Lung (tissue), 11 donors: ENCODE measurements at regions not wholly inside any gene's neighbourhood (a gene's known extent, or its start where the extent isn't known, plus 50 kb on each side); places are given as distances from the start of the nearest gene placed in this dataset.

Experiments used
- ATAC-seq: fragments of 200-7000 bp; cut with Tn5 transposase; one replicate; pipeline ENCODE4 v1.9.1; 2020; ENCODE audit warnings: moderate number of reproducible peaks; ENCODE audit not compliant: insufficient read depth, low FRiP score
- DNase-seq, 3 donors: peaks; one replicate each; pipeline ENCODE4 v3.0.0-alpha.2; 2013 to 2017
- H3K27ac ChIP-seq, 2 donors: one replicate each; pipeline ENCODE4 v1.5.1; 2013; ENCODE audit warnings: mild to moderate bottlenecking in 2 of 2, moderate library complexity in 2 of 2, control low read depth in 1 of 2, inconsistent platforms in 1 of 2, low read depth in 1 of 2, low read length in 1 of 2
- H3K27me3 ChIP-seq, 3 donors: one replicate each; pipeline ENCODE4 v1.5.1; 2013; ENCODE audit warnings: low read length in 2 of 3; ENCODE audit not compliant: control insufficient read depth in 3 of 3, insufficient read depth in 3 of 3
- H3K36me3 ChIP-seq, 4 donors: one replicate each; pipeline ENCODE4 v1.5.1; 2013; ENCODE audit warnings: low read length in 4 of 4, mild to moderate bottlenecking in 1 of 4, moderate library complexity in 1 of 4; ENCODE audit not compliant: control insufficient read depth in 4 of 4, insufficient read depth in 4 of 4
- H3K4me1 ChIP-seq, 5 donors: one replicate each; pipeline ENCODE4 v1.5.1; 2013; ENCODE audit warnings: low read length in 5 of 5, mild to moderate bottlenecking in 2 of 5, moderate library complexity in 1 of 5; ENCODE audit not compliant: control insufficient read depth in 5 of 5, insufficient read depth in 5 of 5
- H3K4me3 ChIP-seq: one replicate; pipeline ENCODE4 v1.5.1; 2013; ENCODE audit warnings: mild to moderate bottlenecking, control low read depth, moderate library complexity
- H3K9ac ChIP-seq, 2 donors: one replicate each; pipeline ENCODE4 v1.5.1; 2013; ENCODE audit warnings: low read length in 2 of 2, control low read depth in 1 of 2; ENCODE audit not compliant: insufficient read depth in 1 of 2
- H3K9me3 ChIP-seq, 4 donors: one replicate each; pipeline ENCODE4 v1.5.1; 2013; ENCODE audit warnings: low read length in 3 of 4, mild to moderate bottlenecking in 1 of 4, moderate library complexity in 1 of 4; ENCODE audit not compliant: control insufficient read depth in 4 of 4, insufficient read depth in 3 of 4
- CTCF ChIP-seq: IDR thresholded peaks from 2 replicates; pipeline ENCODE4 v1.5.1; 2012; ENCODE audit warnings: mild to moderate bottlenecking; ENCODE audit errors: control extremely low read depth, extremely low read depth
- WGBS, 2 donors: extraction: QIAGEN DNeasy Blood & Tissue Kit; methylation state at CpG; one replicate each; pipeline ENCODE4 v1.1.7; 2013; 5-methylcytosine and 5-hydroxymethylcytosine counted together
- donor health status: control.
- donor health status: control.
- donor health status: Bipolar disorder and iron deficiency.
- donor health status: healthy.
- donor health status: DM: yes; HTN: yes; CAD: no.

- Histone ChIP-seq H3K27me3 (peaks cover 0 to 4% (median 0%) of the 10 kb centered on the region in 3 donors), H3K27ac (no peak overlapping the region), H3K4me3 (no peak overlapping the region), H3K9ac (no peak overlapping the region), H3K9me3 (peaks cover 0 to 4% (median 3%) of the 10 kb centered on the region in 4 donors), H3K36me3 (no peaks in the 10 kb centered on the region), H3K4me1 (no peaks in the 10 kb centered on the region)
- no peak for ATAC-seq
- DNase-seq: no peak
- no peak for TF ChIP-seq CTCF
- WGBS, 2 donors: 93 to 94% methylated on average over 13 of the region's 13 CpGs
Measured at GRCh38 chr10:123257904-123258456, 103.8 kb downstream of the BUB3 start.

- DNase-seq (no peak), ATAC-seq (no peak)
- WGBS, 2 donors: 80 to 84% methylated on average over 2 of the region's 2 CpGs
- Histone ChIP-seq H3K4me1 (no peaks in the 10 kb centered on the region), H3K27ac (no peak overlapping the region), H3K27me3 (peaks cover 0 to 4% (median 0%) of the 10 kb centered on the region in 3 donors), H3K36me3 (no peaks in the 10 kb centered on the region), H3K4me3 (no peak overlapping the region), H3K9ac (no peak overlapping the region), H3K9me3 (peaks cover 0 to 4% (median 3%) of the 10 kb centered on the region in 4 donors)
- no peak for TF ChIP-seq CTCF
Measured at GRCh38 chr10:123259081-123259480, 104.9 kb downstream of the BUB3 start.

GRCh38 chr10:123259791-123260190, 105.6 kb downstream of the BUB3 start:
- peaks cover 0 to 4% (median 0%) of the 10 kb centered on the region in 3 donors for H3K27me3 ChIP-seq
- DNase-seq (no peak), ATAC-seq (no peak)
- no peaks in the 10 kb centered on the region for H3K4me1 ChIP-seq
- H3K27ac ChIP-seq: no peak overlapping the region
- no peak overlapping the region for H3K9ac ChIP-seq
- no peak overlapping the region for H3K4me3 ChIP-seq
- 85 to 90% methylated on average over 11 of the region's 11 CpGs for WGBS, 2 donors
- peaks cover 0 to 4% (median 2%) of the 10 kb centered on the region in 4 donors for H3K9me3 ChIP-seq
- H3K36me3 ChIP-seq: no peaks in the 10 kb centered on the region
- no peak for TF ChIP-seq CTCF

- ATAC-seq: no peak
- 87 to 93% methylated on average over 9 of the region's 9 CpGs for WGBS, 2 donors
- no peak overlapping the region for H3K4me3 ChIP-seq
- H3K4me1 ChIP-seq: no peaks in the 10 kb centered on the region
- H3K27ac ChIP-seq: no peak overlapping the region
- no peak for DNase-seq
- H3K9ac ChIP-seq: no peak overlapping the region
- H3K27me3 ChIP-seq: peaks cover 0 to 4% (median 0%) of the 10 kb centered on the region in 3 donors
- H3K9me3 ChIP-seq: peaks cover 0 to 6% (median 0%) of the 10 kb centered on the region in 4 donors
- no peak for TF ChIP-seq CTCF
- no peaks in the 10 kb centered on the region for H3K36me3 ChIP-seq
Measured at GRCh38 chr10:123262456-123262855, 108.3 kb downstream of the BUB3 start.
